ENCODE measurements at regions not wholly inside any gene's neighbourhood (a gene's known extent, or its start where the extent isn't known, plus 50 kb on each side); places are given as distances from the start of the nearest gene placed in this dataset.
"Not testable (repeated sequence)": the region's sequence is repeated elsewhere in the genome, so short reads cannot be mapped to it uniquely, and the experiment has no call there.

- DNase-seq, result no peak
These were observed 58.9 kb upstream of the ANKH start for GRCh38 chr5:14930486-14930885.

GRCh38 chr5:14929293-14930065 lies 57.9 kb upstream of the ANKH start:
- peak; percentile 45 for DNase-seq

DNA sequence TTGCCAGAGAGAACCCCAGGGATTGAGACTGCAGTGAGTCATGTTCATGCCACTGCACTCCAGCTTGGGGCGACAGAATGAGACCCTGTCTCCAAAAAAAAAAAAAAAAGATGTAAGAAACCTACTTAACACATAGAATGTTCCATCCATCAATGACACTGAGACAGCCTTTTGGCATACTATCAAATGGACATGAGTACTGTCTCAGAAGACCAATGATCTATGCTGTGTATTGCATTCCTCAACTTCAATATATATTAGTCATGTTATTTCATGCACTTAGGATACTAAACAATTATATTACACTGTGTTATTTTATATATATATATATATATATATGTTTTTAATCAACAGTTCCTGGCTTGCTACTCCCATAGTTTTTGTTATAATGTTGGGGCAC lies 57.1 kb upstream of the ANKH start:
- DNase-seq, result peak; percentile 94

- peak; percentile 65 for DNase-seq
These were observed 53.7 kb upstream of the ANKH start for GRCh38 chr5:14925326-14925725.

DNA sequence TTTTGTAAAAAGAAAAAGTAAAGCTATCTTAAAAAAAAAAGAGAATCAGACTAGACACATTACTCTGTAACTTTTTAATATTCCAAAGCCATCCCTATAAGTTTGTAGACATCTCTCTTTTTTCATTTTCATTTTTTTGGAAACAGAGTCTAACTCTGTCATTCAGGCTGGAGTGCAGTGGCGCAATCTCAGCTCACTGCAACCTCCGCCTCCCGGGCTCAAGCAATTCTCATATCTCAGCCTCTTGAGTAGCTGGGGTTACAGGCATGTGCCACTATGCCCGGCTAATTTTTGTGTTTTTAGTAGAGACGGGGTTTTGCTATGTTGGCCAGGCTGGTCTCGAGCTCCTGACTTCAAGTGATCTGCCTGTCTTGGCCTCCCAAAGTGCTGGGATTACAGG lies 51.4 kb upstream of the ANKH start:
- DNase-seq, result not testable (repeated sequence)

GRCh38 chr5:14922456-14922855 lies 50.9 kb upstream of the ANKH start:
- no peak for DNase-seq
